Vagina (tissue), 2 donors: ENCODE measurements at regions not wholly inside any gene's neighbourhood (a gene's known extent, or its start where the extent isn't known, plus 50 kb on each side); places are given as distances from the start of the nearest gene placed in this dataset.

Experiments used
- CTCF ChIP-seq, 3 experiments: fragments of 450-650 bp in 2 of 3; fragments of 200-600 bp in 1 of 3; sonication (generic) in 1 of 3; IDR thresholded peaks; one replicate each; pipeline ENCODE4 v1.5.1; 2017 to 2019; ENCODE audit warnings: antibody characterized with exemption in 3 of 3, mild to moderate bottlenecking in 2 of 3, moderate library complexity in 2 of 3
- POLR2A ChIP-seq, 2 donors: fragments of 450-650 bp; IDR thresholded peaks; one replicate each; pipeline ENCODE4 v1.6.1; 2017; ENCODE audit warnings: antibody characterized with exemption in 2 of 2, mild to moderate bottlenecking in 2 of 2, moderate library complexity in 2 of 2
- POLR2AphosphoS5 ChIP-seq, 2 donors: sonication (generic); formaldehyde crosslinking; IDR thresholded peaks; one replicate each; pipeline ENCODE4 v1.9.0; 2017; ENCODE audit warnings: antibody characterized with exemption in 2 of 2, mild to moderate bottlenecking in 2 of 2, low read depth in 1 of 2; ENCODE audit not compliant: insufficient read depth in 1 of 2

GRCh38 chr1:221637641-221638041 lies 104.2 kb downstream of the DUSP10 start:
- TF ChIP-seq POLR2AphosphoS5 (IDR thresholded peaks at IDR 0.05; ENCODE audit: insufficient read depth in 1 of 2, low read depth in 1 of 2) (no peak), CTCF (IDR thresholded peaks at IDR 0.05) (no peak), POLR2A (IDR thresholded peaks at IDR 0.05) (no peak)
